UCSD-AML1 (cell line): ENCODE measurements at regions not wholly inside any gene's neighbourhood (a gene's known extent, or its start where the extent isn't known, plus 50 kb on each side); places are given as distances from the start of the nearest gene placed in this dataset.

Experiments used
- DNase-seq: peaks from one replicate; lab custom pipeline; 2025; ENCODE audit not compliant: unreplicated experiment; lab: John Stamatoyannopoulos, UW

GRCh38 chr13:22402682-22403081, 731.8 kb downstream of the FGF9 start:
- no peak for DNase-seq

DNA sequence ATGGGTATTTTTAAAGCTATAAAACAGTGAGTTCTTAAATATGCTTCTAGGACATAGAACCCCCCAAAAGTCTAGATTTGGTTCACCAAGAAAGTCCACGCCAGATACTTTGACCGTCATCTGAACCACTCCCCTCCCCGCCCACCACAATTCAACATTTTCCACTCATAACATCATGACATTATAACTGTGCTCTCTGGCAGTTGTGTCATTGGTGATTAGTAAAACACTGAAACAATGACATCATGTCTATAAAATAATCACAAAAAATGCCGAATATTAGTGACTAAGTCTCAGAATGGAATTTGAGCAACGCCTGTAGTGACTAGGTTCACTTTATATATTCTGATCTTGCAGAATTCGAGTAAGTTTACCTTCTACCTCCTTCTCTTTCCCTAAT, 732.3 kb downstream of the FGF9 start:
- DNase-seq: no peak

DNA sequence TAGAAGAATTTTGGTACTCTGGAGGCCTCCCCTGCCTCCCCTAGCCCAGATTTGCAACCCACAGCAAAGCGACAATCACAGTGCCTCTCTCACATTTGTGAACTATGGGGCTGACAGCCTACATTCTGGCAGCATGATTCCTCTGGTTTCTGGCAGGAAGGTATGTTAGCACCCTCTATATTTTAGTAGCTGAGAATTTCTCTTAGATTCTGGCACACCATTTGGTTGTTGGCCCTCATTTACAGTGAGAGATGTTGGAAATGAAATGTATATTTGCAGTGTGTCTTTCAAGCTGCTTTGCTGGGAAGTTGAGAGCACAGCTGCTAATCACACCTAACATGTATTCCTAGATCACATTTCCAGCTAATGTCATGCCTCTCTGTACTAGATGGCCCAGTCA, 735.0 kb downstream of the FGF9 start:
- DNase-seq: no peak

DNA sequence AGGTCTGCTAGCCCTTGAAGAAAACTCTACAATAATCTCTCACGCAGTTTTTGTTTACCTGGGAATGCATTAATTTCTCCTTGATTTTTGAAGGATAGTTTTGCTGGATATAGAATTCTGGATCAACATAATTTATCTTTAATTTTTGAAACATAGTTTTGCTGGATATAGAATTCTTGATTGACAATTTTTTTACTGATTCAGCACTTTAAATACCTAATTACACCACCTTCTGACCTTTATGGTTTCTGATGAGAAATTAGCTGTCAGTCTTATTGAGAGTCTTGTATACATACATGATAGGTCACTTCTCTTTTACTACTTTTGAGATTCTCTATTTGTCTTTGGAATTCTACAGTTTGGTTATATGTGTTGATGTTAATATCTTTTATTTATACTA, 741.6 kb downstream of the FGF9 start:
- no peak for DNase-seq

- no peak for DNase-seq
These were observed 751.1 kb downstream of the FGF9 start for GRCh38 chr13:22422023-22422422.

DNA sequence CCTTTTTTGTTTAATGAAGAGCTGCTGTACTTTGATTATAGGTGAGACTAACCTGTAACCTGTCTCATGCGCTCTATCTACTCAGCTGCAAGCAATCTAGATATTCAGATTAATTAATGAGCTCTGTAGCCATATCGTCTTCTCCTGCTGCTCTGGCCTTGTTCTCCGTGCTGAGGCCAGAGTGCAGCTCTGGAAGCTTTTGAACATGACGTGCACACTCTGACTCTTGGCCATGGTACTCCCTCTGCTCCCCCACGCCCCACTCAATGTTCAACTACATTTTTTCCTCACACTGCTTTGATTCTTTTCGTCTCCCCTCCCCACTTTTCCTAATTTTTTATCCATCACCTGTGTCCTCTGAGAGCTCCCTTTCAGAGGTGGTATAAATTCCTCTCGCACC, 751.8 kb downstream of the FGF9 start:
- no peak for DNase-seq

DNA sequence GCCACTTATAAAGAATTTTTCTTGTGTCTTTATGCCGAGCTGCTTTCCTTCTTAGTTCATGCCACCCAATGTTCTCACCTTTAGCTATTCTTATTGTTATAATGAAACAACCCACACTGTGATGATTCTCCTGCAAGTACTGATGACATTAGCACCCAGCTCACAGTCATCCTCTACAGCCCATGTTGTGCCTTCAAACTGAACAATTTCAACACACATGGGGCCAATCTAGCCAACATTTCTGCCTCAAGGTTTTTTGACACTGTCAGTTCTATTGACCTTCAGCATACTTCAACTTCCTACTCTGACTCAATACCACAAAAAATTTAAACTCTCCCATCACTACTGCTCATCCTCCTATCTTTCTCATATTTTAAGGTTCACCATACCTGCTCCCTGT, 752.4 kb downstream of the FGF9 start:
- DNase-seq: no peak

- DNase-seq: no peak
These were observed 754.2 kb downstream of the FGF9 start for GRCh38 chr13:22425087-22425486.

- no peak for DNase-seq
These were observed 753.7 kb upstream of the SGCG start for GRCh38 chr13:22427066-22427465.

- DNase-seq: no peak
These were observed 753.0 kb upstream of the SGCG start for GRCh38 chr13:22427783-22428182.

GRCh38 chr13:22428188-22428828, 752.5 kb upstream of the SGCG start:
- no peak for DNase-seq

- DNase-seq: no peak
These were observed 748.1 kb upstream of the SGCG start for GRCh38 chr13:22432690-22433089.

- DNase-seq: no peak
These were observed 733.5 kb upstream of the SGCG start for GRCh38 chr13:22447132-22447886.

DNA sequence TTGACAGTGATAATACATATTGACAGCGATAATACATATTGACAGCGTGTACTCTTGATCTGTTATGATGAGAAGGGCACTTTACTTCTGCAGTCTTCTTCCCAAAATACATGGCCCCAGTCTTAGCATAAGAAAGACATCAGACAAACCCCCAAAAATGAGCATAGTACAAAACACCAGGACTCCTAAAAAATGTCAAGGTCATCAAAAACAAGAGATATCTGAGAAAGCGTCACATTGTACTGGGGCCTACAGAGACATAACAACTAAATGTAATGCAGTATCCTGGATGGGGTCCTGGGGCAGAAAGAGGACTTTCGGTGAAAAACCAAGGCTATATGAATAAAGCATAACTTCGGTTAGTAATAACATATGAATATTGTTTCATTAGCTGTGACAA, 731.5 kb upstream of the SGCG start:
- DNase-seq: no peak

DNA sequence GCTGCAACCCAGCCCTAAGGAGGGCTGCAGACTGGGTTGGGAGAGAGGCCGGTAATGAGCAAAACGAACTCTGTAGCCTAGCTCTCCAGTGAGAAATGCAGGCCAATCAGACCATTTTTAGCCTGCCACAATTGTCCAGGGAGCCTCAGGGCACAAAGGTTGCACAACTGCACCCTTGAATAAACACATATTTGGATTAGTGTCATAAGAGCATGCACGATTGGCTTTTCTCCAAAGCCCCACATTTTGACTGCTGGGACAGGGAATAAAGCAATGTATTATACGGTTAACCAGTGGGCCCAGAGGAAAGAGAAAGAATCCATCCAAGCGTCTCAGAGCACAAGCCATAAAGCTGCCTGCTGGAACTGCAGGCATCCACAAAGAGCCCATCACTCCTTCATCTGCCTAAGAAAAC, 729.4 kb upstream of the SGCG start:
- no peak for DNase-seq

GRCh38 chr13:22454586-22454985, 726.2 kb upstream of the SGCG start:
- DNase-seq: no peak

DNA sequence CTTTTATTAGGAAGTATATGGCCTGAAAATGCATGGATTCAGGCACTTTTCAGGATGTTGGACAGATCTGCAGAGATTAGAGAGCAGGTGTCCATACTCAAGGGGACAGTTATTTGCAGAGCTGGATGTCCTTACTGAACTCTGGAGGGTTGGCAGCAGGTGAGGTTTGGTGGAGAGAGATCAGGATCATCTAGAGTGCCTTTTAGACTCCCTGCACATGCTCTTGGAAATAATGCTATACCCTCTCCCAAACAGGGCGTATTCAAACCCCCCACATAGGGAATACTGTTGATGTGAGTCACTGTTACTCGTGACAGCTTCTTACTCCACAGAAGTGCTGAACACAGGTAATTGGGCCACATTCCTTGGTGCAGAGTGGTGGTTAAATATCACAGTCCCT, 725.7 kb upstream of the SGCG start:
- no peak for DNase-seq

- DNase-seq: no peak
These were observed 718.8 kb upstream of the SGCG start for GRCh38 chr13:22461854-22462490.

DNA sequence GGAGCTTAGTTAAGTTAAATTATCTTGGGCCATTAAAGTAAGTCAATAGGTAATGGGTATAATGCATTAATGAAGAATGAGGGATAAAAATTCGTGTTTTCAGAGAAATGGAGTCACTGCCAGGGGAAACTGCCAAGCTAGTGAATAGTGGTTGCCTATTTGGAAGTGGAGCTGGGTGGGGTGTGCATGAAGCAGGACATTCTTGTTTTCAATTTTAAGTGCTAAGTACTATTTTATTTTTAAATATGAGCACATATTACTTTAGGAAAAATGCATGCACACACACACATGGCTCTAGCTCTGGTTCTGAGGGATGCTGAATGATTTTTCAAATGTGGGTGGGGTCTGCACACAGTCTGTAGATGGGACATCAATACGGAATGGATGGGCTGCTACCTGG, 717.7 kb upstream of the SGCG start:
- no peak for DNase-seq

DNA sequence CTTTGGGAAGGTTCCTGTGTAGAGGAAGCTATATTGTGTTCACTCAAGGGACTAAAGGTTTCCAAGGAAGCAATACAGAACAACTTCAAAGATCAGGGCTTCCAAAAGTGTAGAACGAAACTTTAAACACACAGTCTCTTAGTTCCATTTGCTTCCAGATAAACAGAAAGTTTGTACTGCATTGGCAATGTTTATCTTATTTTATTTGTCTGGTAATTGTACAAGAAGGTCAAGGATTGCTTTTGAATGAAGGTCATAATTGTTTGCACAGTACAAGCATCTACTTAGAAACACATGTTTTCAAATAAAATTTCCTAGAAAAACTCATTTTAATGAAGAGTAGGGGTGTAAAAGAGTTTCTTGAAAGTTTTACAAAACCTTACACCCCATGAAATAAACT, 712.7 kb upstream of the SGCG start:
- no peak for DNase-seq

DNA sequence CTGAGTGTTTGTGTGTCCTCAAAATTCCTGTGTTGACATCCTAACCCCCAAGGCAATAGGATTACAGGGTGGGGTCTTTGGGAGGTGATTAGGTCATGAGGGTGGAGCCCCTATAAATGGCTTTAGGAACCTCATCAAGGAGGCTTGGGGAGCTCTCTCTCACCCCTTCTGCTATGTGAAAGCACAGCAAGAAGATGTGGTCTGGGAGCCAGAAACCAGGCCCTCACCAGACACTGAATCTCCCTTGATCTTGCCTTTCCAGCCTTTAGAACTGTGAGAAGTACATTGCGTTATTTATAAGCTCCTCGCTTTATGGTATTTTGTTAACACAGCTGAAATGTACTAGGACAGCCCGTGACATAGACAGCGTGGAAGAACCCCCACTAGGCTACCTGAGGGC, 712.0 kb upstream of the SGCG start:
- no peak for DNase-seq

GRCh38 chr13:22469452-22469851, 711.3 kb upstream of the SGCG start:
- no peak for DNase-seq
